NCI-H2227 (cell line): ENCODE measurements at regions not wholly inside any gene's neighbourhood (a gene's known extent, or its start where the extent isn't known, plus 50 kb on each side); places are given as distances from the start of the nearest gene placed in this dataset.
"Not testable (repeated sequence)": the region's sequence is repeated elsewhere in the genome, so short reads cannot be mapped to it uniquely, and the experiment has no call there.

Source experiments
- DNase-seq: peaks from one replicate; lab custom pipeline; 2025; ENCODE audit not compliant: unreplicated experiment; lab: John Stamatoyannopoulos, UW

GRCh38 chr7:67301667-67302066 is 305.0 kb downstream of the TYW1 start:
- no peak for DNase-seq

DNA sequence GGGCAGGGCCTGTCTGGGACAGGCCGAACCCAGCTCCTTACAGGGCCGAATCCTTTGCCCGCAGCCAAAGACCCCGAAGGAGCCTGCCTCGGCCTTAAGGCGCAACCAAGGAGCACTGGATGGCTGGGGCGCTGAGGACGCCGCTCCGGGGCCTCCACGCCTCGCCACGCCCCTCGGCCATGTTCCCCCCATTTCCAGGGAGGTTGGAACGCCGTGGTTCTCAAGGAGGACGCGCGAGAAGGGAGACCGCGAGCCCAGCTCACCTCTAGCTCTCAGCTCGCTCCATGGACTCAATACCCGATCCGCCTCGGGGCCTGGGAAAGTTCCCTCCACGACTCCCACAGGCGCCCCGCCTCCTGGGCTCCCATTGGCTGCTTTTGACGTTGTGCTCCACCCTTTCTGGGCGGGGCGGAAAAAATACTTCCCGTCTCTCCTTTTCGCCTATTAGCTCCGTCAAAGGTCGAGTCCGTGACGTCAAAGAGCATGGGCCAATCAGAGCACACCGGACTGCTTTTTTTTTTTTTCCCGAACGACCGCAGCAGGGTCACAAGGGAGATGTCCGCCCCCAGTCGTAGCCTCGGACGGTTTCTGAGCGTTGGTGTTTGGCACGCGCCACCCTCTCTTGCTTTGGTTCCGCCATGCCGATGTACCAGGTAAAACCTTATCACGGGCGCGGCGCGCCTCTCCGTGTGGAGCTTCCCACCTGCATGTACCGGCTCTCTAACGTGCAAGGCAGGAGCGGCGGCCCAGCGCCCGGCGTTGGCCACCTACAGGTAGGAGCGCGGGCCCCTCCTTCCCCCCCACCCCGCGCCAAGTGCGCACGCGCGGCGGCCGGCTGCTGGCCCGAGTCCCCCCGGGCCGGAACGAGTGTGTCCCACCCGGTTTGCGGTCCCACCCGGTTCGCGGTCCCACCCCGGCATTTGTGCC is 305.7 kb downstream of the TYW1 start:
- peak; percentile 100 for DNase-seq

GRCh38 chr7:67304846-67305245 is 308.2 kb downstream of the TYW1 start:
- DNase-seq = not testable (repeated sequence)

GRCh38 chr7:67306331-67306730 is 309.7 kb downstream of the TYW1 start:
- DNase-seq = no peak

- DNase-seq = no peak
Measured at GRCh38 chr7:67309764-67310549, 313.3 kb downstream of the TYW1 start.

DNA sequence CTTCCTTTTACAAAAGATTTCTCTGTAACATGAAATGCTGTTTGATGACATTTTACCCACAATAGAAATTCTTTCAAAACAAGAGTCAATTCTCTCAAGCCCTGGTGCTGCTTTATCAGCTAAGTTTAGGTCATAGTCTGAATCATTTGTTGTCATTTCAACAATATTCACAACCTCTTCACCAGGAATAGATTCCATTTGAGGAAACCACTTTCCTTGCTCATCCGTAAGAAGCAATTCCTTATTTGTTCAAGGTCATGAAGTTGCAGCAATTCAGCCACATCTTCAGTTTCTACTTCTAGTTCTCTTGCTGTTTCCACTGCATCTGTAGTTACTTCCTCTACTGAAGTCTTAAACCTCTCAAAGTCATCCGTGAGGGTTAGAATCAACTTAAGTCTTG is 315.3 kb downstream of the TYW1 start:
- DNase-seq = no peak

DNA sequence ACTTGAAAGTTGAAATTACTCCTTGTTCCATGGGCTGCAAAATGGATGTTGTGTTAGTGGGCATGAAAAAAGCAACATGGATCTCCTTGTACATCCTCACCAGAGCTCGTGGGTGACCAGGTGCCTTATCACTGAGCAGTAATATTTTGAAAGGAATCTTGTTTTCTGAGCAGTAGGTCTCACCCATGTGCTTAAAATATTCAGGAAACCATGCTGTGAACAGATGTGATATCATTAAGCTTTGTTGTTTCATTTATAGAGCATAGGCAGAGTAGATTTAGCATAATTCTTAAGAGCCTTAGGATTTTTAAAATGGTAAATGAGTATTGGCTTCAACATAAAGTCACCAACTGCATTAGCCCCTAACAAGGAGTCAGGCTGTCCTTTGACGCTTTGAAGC is 316.6 kb downstream of the TYW1 start:
- no peak for DNase-seq

DNA sequence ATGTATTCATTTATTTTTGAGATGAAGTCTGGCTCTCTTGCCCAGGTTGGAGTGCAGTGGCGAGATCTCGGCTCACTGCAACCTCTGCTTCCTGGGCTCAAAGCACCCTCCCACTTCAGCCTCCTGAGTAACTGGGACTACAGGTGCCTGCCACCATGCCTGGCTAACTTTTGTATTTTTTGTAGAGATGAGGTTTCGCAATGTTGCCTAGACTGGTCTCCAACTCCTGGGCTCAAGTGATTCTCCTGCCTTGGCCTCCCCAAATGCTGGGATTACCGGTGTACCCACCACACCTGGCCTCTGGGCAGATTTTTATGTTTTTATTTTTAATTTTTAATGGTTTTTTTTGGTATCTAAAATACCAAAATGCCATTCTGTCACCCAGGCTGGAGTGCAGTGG is 320.3 kb downstream of the TYW1 start:
- not testable (repeated sequence) for DNase-seq

DNA sequence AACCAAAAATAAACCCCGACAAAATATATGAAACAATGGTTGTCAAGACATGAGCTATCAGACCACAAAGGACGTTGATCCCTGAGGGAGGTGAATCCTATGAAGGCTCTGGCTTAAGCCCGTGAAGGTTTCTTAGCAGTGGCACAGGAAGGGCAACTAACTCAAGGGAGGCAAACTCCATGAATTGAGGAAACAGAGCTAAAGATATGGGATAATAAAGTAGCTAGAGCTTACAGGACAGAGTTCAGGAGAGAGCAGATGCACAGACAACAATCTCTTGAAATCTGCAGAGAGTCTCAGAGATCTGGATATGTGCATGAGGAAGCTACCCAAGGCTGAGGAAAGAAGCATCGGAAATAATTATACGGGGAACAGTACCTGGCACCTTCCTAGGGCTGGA is 331.6 kb downstream of the TYW1 start:
- DNase-seq = not testable (repeated sequence)

- not testable (repeated sequence) for DNase-seq
Measured at GRCh38 chr7:67335165-67335564, 338.5 kb downstream of the TYW1 start.

DNA sequence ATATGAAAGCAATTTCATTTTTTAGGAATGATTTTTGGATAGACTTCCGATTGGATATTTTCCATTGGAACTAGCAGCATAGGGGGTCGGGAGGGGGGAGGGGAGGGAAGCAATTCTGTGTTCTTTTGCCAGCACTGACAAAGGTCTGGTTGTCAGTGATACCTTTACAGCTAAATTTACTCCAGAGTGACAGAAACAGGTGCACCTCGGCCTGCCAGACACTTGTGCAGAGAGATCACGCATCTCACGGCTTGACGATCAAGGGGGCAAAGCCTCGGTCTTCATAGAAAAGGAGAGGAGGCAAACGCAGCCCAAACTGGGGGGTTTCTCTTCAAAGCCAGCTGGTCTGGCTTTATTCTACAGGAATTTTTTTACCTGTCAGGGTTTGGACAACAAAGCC is 339.0 kb downstream of the TYW1 start:
- not testable (repeated sequence) for DNase-seq

DNA sequence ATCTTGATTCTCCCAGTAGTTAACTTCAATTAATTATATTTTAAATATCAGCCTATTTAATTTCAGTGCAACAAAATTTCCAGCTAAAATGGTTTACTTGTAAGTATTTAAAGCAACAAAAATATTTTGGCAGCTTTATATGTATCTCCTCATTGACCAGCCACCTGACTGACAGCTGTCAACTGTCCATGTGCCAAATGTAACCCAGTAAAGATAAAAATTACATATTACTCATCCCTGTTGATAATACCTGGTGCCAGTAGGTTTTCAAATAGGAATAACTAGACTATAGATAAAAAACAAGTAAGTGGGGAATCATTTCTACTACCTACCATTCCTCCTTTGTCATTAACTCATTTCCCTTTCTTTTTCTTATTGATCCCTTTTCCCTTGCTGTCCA is 341.9 kb downstream of the TYW1 start:
- not testable (repeated sequence) for DNase-seq

DNA sequence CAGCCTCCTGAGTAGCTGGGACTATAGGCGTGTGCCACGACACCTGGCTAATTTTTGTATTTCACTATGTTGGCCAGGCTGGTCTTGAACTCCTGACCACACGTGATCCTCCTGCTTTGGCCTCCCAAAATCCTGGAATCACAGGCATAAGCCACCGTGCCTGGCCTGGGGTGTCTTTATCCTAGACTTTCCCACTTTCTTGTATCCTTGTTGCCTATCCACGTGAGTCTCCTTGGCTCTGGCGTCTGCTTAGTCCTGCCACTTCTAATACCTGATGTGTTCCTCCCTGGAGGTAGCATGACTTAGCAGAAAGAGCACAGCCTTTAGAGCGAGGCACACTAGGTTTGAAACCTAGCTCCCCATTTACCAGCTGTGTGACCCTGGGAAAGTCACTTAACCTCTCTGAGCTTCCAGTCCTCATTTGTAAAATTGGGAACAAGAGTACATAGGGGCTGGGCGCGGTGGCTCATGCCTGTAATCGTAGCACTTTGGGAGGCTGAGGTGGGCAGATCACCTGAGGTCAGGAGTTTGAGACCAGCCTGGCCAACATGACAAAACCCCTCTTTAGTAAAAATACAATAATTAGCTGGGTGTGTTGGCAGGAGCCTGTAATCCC is 344.6 kb downstream of the TYW1 start:
- no peak for DNase-seq

DNA sequence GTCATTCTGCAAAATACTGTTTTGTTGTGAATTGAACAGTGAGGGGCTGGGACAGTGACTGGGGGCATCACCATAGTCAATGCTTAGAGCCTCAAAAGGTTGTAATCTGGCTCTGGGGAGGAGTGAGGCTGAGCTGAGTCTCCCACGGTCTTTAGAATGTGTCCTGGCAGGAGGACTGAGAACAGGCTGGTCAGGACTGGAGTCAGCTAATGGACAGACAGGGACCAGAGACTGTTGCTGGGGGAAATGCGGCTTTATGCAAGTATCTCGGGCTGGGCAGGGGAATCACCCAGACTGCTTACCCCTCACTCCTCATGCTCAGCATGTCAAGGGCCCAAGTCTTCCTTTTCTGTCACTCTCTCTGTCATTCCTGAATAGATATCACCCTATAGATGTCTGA is 346.5 kb downstream of the TYW1 start:
- DNase-seq = no peak

- no peak for DNase-seq
Measured at GRCh38 chr7:67343572-67343971, 346.9 kb downstream of the TYW1 start.

DNA sequence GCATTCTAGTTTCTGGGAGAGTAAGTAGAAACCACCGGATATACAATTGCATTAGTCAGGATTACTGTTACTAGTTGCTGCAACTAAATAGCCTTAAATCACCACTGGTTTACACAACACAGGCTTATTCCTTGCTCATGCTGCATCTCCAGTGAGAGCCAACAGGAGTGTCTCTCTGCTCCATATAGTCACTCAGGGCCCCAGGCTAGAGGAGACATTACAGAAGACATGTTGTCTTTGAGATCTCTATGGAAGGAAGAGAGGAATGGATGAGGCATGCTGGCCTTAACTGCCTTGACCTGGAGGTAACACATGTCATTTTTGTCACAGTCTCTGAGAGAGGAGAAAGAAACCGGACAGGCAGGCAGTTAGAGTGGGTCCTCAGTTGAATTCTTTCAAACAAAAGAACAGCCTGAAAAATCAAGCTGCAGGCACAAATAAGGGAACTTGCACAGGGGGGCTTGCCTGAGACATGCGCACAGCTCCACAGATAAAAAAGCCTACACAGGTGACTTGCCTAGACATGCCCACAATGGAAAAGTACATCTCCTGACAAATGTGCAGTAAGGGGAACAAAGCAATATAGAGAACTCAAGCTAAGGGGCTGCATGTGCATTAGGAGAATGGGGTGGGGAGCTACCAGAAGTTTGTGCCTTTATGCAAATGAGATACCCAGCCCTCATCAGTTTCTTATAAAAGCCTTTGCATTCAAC is 348.0 kb downstream of the TYW1 start:
- DNase-seq = no peak

DNA sequence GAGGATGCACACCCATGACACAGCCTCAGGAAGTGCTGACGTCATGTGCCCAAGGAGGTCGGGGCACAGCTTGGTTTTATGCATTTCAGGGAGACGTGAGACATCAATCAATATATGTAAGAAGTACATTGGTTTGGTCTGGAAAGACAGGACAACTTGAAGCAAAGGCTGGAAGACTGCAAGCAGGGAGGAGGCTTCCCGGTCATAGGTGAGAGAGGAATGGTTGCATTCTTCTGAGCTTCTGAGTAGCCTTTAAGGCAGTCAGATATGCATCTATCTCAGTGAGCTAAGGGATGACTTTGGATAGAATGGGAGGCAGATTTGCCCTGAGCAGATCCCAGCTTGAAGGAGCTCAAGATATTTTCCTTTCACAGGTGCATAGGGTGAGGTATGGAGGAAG is 349.5 kb downstream of the TYW1 start:
- no peak for DNase-seq

DNA sequence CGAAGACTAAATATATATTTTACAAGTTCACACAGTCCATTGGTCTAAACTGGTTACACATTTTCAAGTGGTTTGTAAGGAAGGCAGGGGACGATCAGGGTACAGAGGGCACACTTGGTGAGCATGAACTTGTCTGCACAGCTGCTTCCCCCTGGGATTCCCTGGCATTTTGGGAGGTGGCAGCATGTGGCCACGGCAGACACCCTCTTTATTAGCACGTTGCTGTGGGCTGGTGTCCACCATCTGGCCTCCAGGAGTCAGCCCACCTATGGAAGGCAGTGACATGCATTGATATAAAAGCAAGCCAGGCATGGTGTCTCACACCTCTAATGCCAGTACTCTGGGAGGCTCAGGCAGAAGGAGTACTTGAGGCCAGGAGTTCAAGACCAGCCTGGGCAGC is 350.2 kb downstream of the TYW1 start:
- no peak for DNase-seq

GRCh38 chr7:67348171-67348570 is 351.5 kb downstream of the TYW1 start:
- no peak for DNase-seq

DNA sequence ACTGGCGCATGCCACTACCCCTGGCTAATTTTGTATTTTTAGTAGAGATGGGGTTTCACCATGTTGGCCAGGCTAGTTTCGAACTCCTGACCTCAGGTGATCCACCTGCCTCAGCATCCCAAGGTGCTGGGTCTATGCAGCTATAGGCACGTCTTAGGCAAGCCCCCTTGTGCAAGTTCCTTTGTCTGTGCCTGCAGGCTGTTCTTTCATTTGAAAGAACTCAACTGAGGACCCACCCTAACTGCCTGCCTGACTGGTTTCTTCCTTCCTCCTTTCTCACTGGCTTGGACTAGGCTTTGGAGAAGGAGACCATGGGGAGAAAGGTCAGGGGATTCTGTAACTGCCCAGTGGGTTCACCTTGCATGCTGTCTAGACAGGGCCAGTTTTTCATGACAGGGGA is 361.0 kb downstream of the TYW1 start:
- not testable (repeated sequence) for DNase-seq

GRCh38 chr7:67358316-67358715 is 361.7 kb downstream of the TYW1 start:
- DNase-seq = not testable (repeated sequence)
